ENCODE measurements at regions not wholly inside any gene's neighbourhood (a gene's known extent, or its start where the extent isn't known, plus 50 kb on each side); places are given as distances from the start of the nearest gene placed in this dataset.
A peak's percentile ranks its signal among the peaks of the same experiment; 100 is the strongest.
"Not testable (repeated sequence)": the region's sequence is repeated elsewhere in the genome, so short reads cannot be mapped to it uniquely, and the experiment has no call there.

GRCh38 chr12:124476011-124476400 lies 91.4 kb downstream of the NCOR2 start:
- no peak for DNase-seq (ENCODE audit: low spot score)

- no peak for DNase-seq (ENCODE audit: low spot score)
Measured at GRCh38 chr12:124475295-124476010, 92.0 kb downstream of the NCOR2 start.

GRCh38 chr12:124474709-124475108 lies 92.7 kb downstream of the NCOR2 start:
- no peak for DNase-seq (ENCODE audit: low spot score)

- no peak for DNase-seq (ENCODE audit: low spot score)
Measured at GRCh38 chr12:124472690-124473279, 94.6 kb downstream of the NCOR2 start.

GRCh38 chr12:124471828-124472227 lies 95.6 kb downstream of the NCOR2 start:
- DNase-seq (ENCODE audit: low spot score): no peak

- DNase-seq (ENCODE audit: low spot score): no peak
Measured at GRCh38 chr12:124470806-124471205, 96.6 kb downstream of the NCOR2 start.

- no peak for DNase-seq (ENCODE audit: low spot score)
Measured at GRCh38 chr12:124470139-124470538, 97.3 kb downstream of the NCOR2 start.

GRCh38 chr12:124469193-124469888 lies 98.1 kb downstream of the NCOR2 start:
- peak; percentile 34 for DNase-seq (ENCODE audit: low spot score)

- DNase-seq (ENCODE audit: low spot score): not testable (repeated sequence)
Measured at GRCh38 chr12:124467549-124467948, 99.9 kb downstream of the NCOR2 start.

- no peak for DNase-seq (ENCODE audit: low spot score)
Measured at GRCh38 chr12:124466216-124467128, 100.9 kb downstream of the NCOR2 start.

- DNase-seq (ENCODE audit: low spot score): no peak
Measured at GRCh38 chr12:124465473-124465872, 101.9 kb downstream of the NCOR2 start.

GRCh38 chr12:124464830-124465229 lies 102.6 kb downstream of the NCOR2 start:
- peak; percentile 42 for DNase-seq (ENCODE audit: low spot score)

- no peak for DNase-seq (ENCODE audit: low spot score)
Measured at GRCh38 chr12:124464062-124464461, 103.3 kb downstream of the NCOR2 start.

GRCh38 chr12:124463341-124463921 lies 104.0 kb downstream of the NCOR2 start:
- no peak for DNase-seq (ENCODE audit: low spot score)

- no peak for DNase-seq (ENCODE audit: low spot score)
Measured at GRCh38 chr12:124462750-124463149, 104.7 kb downstream of the NCOR2 start.

GRCh38 chr12:124461851-124462623 lies 105.4 kb downstream of the NCOR2 start:
- DNase-seq (ENCODE audit: low spot score): no peak

GRCh38 chr12:124461241-124461673 lies 106.2 kb downstream of the NCOR2 start:
- no peak for DNase-seq (ENCODE audit: low spot score)

- DNase-seq (ENCODE audit: low spot score): no peak
Measured at GRCh38 chr12:124460771-124461170, 106.6 kb downstream of the NCOR2 start.

GRCh38 chr12:124459852-124460645 lies 107.4 kb downstream of the NCOR2 start:
- DNase-seq (ENCODE audit: low spot score): no peak
